ENCODE measurements at regions not wholly inside any gene's neighbourhood (a gene's known extent, or its start where the extent isn't known, plus 50 kb on each side); places are given as distances from the start of the nearest gene placed in this dataset.

DNA sequence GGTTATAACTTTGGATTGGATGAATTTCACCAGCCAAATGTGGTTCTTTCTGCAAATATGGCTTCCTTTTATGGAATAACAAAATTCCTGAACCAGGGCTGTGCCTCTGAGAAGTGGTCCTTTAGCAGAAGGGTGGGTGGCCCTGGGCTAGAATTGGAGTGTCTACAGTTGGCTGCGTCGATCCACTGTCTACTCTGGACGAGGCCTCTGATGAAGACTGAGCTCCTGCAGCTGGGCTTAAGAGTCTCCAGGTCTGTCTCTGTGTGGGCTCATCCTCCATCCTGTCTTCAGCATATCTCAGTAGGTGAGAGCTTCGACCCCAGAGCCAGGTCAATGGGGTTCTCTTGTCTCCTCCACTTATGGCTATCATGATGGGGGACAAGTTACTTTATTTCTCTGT, 166.3 kb upstream of the PMEPA1 start:
- no peak overlapping the region for H3K9ac ChIP-seq (ENCODE audit: low read depth, low read length, poor library complexity, severe bottlenecking)

DNA sequence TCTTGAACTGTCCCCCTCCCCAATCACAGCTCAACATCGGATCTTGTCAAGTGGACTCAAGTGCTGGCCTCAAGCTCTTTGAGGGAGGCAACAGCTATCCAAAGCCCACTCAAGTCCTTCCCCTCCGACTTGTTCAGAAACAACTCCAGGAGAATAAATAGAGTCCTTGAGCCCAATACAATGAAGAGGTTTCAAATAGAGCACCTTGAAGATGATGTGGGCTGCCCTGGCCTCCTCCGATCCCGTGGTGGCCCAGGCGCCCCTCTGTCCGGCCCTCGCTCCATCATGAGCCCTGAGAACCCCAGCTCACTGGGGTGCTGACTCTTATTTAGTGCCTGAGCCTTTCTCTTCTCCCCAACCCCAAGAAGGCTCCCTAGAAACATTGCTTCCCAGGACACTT, 164.3 kb upstream of the PMEPA1 start:
- Histone ChIP-seq H3K4me1 (ENCODE audit: insufficient read depth, low read length, poor library complexity, severe bottlenecking) (no peaks in the 10 kb centered on the region), H2AFZ (ENCODE audit: low read length) (no peak overlapping the region), H3K79me2 (ENCODE audit: insufficient read depth, low read length) (no peaks in the 10 kb centered on the region), H3F3A (ENCODE audit: low read depth) (no peaks in the 10 kb centered on the region), H3K9ac (ENCODE audit: low read depth, low read length, poor library complexity, severe bottlenecking) (no peak overlapping the region), H4K20me1 (ENCODE audit: insufficient read depth, low read length, poor library complexity, severe bottlenecking) (no peaks in the 10 kb centered on the region), H3K36me3 (ENCODE audit: insufficient read depth, low read length) (no peaks in the 10 kb centered on the region), H3K9me2 (replicated peaks; ENCODE audit: low read depth, low read length) (no peaks in the 10 kb centered on the region), H3K27me3 (ENCODE audit: insufficient read depth, low read length, poor library complexity, severe bottlenecking) (no peaks in the 10 kb centered on the region), H3K4me2 (ENCODE audit: low read depth, low read length, poor library complexity, severe bottlenecking) (no peak overlapping the region), H3K4me3 (ENCODE audit: low read length, poor library complexity, severe bottlenecking) (no peak overlapping the region), H3K9me3 (ENCODE audit: insufficient read depth, low read depth, low read length) (no peaks in the 10 kb centered on the region)
- TF ChIP-seq, protein P1, sequence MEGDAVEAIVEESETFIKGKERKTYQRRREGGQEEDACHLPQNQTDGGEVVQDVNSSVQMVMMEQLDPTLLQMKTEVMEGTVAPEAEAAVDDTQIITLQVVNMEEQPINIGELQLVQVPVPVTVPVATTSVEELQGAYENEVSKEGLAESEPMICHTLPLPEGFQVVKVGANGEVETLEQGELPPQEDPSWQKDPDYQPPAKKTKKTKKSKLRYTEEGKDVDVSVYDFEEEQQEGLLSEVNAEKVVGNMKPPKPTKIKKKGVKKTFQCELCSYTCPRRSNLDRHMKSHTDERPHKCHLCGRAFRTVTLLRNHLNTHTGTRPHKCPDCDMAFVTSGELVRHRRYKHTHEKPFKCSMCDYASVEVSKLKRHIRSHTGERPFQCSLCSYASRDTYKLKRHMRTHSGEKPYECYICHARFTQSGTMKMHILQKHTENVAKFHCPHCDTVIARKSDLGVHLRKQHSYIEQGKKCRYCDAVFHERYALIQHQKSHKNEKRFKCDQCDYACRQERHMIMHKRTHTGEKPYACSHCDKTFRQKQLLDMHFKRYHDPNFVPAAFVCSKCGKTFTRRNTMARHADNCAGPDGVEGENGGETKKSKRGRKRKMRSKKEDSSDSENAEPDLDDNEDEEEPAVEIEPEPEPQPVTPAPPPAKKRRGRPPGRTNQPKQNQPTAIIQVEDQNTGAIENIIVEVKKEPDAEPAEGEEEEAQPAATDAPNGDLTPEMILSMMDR (conservative IDR thresholded peaks at IDR 0.05; ENCODE audit: low read length) = no peak
- no peak for TF ChIP-seq EZH2phosphoT487 (IDR thresholded peaks at IDR 0.05; ENCODE audit: borderline replicate concordance)

More for the DNA sequence above, 166.3 kb upstream of the PMEPA1 start:
- no peak for TF ChIP-seq EZH2phosphoT487 (IDR thresholded peaks at IDR 0.05; ENCODE audit: borderline replicate concordance)
- TF ChIP-seq, protein P1 (conservative IDR thresholded peaks at IDR 0.05; ENCODE audit: low read length) = no peak
- Histone ChIP-seq H3K4me1 (ENCODE audit: insufficient read depth, low read length, poor library complexity, severe bottlenecking) (no peaks in the 10 kb centered on the region), H3K9me3 (ENCODE audit: insufficient read depth, low read depth, low read length) (no peaks in the 10 kb centered on the region), H3K9me2 (replicated peaks; ENCODE audit: low read depth, low read length) (no peaks in the 10 kb centered on the region), H4K20me1 (ENCODE audit: insufficient read depth, low read length, poor library complexity, severe bottlenecking) (no peaks in the 10 kb centered on the region), H3K36me3 (ENCODE audit: insufficient read depth, low read length) (no peaks in the 10 kb centered on the region), H3K79me2 (ENCODE audit: insufficient read depth, low read length) (no peaks in the 10 kb centered on the region), H2AFZ (ENCODE audit: low read length) (no peak overlapping the region), H3K4me2 (ENCODE audit: low read depth, low read length, poor library complexity, severe bottlenecking) (no peak overlapping the region), H3K4me3 (ENCODE audit: low read length, poor library complexity, severe bottlenecking) (no peak overlapping the region), H3F3A (ENCODE audit: low read depth) (no peaks in the 10 kb centered on the region), H3K27me3 (ENCODE audit: insufficient read depth, low read length, poor library complexity, severe bottlenecking) (no peaks in the 10 kb centered on the region)

DNA sequence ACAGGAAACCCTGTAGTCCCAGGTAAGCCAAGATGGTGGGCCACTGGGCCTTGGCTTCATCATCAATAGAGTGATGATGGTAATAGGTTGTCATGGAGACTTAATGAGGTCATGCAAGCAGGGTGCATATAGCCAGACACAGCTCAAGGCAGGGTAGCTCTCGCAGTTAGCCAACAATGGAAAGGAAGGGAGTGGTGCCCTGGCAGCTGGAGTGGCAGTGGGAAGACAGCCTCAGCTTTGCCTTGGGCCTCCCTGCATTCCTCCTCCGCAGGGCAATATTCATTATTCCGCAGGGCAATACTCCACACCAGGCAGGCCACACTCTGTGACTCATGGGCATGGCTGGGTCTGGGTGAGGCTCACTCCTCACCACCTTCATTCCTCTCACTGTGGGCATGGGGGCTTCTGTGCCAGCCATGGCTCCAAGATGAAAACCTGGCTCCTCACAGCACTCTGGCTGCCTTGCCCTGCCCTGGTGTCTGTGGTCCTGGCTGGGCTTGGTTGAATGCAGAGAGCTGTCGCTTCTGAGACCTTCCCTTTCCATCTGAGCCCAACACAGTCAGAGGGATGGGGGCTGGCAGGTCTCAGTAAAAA, 163.1 kb upstream of the PMEPA1 start:
- H3K9me3 ChIP-seq (ENCODE audit: insufficient read depth, low read depth, low read length) = no peaks in the 10 kb centered on the region
- no peaks in the 10 kb centered on the region for H3K9me2 ChIP-seq (replicated peaks; ENCODE audit: low read depth, low read length)
- H3K9ac ChIP-seq (ENCODE audit: low read depth, low read length, poor library complexity, severe bottlenecking) = no peak overlapping the region
- no peaks in the 10 kb centered on the region for H3F3A ChIP-seq (ENCODE audit: low read depth)
- no peaks in the 10 kb centered on the region for H3K79me2 ChIP-seq (ENCODE audit: insufficient read depth, low read length)
- no peaks in the 10 kb centered on the region for H3K4me1 ChIP-seq (ENCODE audit: insufficient read depth, low read length, poor library complexity, severe bottlenecking)
- no peak overlapping the region for H3K4me2 ChIP-seq (ENCODE audit: low read depth, low read length, poor library complexity, severe bottlenecking)
- no peak overlapping the region for H2AFZ ChIP-seq (ENCODE audit: low read length)
- no peak for TF ChIP-seq EZH2phosphoT487 (IDR thresholded peaks at IDR 0.05; ENCODE audit: borderline replicate concordance)
- TF ChIP-seq, protein P1 (conservative IDR thresholded peaks at IDR 0.05; ENCODE audit: low read length) = no peak
- H4K20me1 ChIP-seq (ENCODE audit: insufficient read depth, low read length, poor library complexity, severe bottlenecking) = no peaks in the 10 kb centered on the region
- no peak overlapping the region for H3K4me3 ChIP-seq (ENCODE audit: low read length, poor library complexity, severe bottlenecking)
- no peaks in the 10 kb centered on the region for H3K36me3 ChIP-seq (ENCODE audit: insufficient read depth, low read length)
- no peaks in the 10 kb centered on the region for H3K27me3 ChIP-seq (ENCODE audit: insufficient read depth, low read length, poor library complexity, severe bottlenecking)
